ENCODE measurements at regions not wholly inside any gene's neighbourhood (a gene's known extent, or its start where the extent isn't known, plus 50 kb on each side); places are given as distances from the start of the nearest gene placed in this dataset.
"Not testable (repeated sequence)": the region's sequence is repeated elsewhere in the genome, so short reads cannot be mapped to it uniquely, and the experiment has no call there.

- DNase-seq (ENCODE audit: low read depth in 2 of 2) = no peak
These were observed 383.9 kb upstream of the DPH6 start for GRCh38 chr15:35929740-35930444.

GRCh38 chr15:35931799-35932341 is 385.9 kb upstream of the DPH6 start:
- DNase-seq (ENCODE audit: low read depth in 2 of 2) = no peak

- no peak for DNase-seq (ENCODE audit: low read depth in 2 of 2)
These were observed 386.6 kb upstream of the DPH6 start for GRCh38 chr15:35932531-35932930.

DNA sequence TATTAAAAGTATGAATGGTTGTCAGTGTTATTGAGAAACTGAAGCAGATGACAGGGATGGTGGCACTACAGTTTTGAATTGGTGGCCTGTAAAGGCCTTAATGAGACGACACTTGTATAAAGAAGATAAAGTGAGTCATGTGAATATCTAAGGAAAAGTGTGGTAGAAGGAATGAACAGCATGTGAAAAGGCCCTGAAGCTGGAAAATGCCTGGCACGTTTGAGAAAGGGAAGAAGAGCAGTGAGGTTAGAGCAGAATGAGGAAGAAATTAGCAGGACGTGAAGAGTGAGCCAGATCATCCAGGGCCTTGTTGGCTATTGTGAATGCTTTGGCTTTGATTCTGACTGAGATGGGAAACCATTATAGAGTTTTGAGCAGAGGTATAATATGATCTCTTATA is 387.6 kb upstream of the DPH6 start:
- DNase-seq (ENCODE audit: low read depth in 2 of 2) = no peak

DNA sequence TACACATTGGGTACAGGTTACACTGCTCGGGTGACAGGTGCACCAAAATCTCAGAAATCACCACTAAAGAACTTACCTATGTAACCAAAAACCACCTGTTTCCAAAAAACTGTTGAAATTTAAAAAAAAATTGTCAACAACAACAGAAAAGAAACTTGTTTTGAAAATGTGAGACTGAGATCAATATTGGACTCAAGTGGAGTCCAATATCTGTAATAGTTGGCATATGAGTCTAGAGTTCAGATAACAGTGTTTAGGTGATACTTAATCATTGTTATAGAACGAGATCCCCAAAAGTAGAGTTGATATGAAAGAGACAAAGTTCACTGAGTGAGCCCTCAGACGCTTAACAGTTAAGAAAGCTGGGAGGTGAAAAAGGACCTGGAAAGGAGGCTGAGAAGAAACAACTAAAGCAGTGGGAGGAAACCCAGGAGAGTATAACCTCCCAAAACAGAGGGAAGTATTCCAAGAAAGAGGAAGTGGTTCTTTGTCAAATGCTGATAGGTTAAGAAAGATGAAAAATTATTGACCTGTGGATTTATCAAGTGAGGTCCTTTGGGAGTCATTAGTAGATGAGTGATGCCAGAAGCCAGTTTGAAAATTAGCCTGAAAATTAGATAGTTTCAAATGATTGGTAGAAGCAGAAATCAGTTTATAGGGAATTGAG is 388.6 kb upstream of the DPH6 start:
- DNase-seq (ENCODE audit: low read depth in 2 of 2) = no peak

DNA sequence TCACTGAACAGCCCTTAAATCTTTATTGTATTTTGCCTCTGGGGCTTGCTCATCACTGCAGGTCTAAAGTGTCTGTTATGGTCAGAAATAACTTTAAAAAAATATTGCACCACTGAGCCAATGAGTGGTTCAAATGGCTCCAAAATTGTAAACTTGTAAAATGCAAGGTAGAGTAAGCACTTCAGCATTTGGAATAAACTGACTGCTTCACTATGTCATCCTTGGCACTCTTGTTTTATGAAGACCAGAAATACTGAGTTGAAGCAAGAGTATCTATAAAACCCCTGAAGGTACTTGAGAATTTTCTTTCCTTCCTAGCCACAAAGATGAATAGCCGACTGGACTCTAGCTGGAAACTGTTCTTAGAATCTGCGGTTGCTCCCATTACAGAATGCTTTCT is 390.3 kb upstream of the DPH6 start:
- no peak for DNase-seq (ENCODE audit: low read depth in 2 of 2)

- no peak for DNase-seq (ENCODE audit: low read depth in 2 of 2)
These were observed 391.4 kb upstream of the DPH6 start for GRCh38 chr15:35937380-35937779.

DNA sequence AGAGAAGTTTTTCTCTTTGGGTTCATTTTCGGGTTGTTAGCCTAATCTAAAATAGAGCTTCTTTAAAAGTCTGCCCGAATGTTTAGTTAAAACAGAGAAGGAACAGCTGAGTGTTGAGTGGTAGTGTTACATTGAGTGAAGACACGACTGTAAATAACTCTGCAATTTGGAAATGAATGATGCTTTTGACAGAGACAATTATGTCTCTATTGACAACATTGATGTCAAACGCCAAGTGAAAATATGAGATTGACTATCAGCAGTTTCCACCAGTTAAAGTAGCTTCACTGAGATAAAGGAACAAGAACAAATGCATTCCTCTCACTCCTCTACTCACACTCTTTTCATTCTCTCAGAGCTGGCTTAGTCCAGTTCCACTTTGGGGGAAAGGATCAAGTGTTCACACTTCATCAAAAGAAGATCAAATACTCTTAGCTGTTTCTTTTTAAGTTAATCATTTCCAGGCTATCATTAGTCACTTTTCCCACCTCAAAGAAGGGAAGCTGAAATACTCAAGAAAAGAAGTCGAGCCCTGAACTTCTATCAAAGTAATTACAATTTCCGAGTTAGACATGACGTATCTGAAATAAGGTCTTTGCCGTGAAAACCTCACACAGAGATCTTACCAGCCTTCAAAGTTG is 399.1 kb upstream of the DPH6 start:
- DNase-seq (ENCODE audit: low read depth in 2 of 2) = no peak

GRCh38 chr15:35953424-35953823 is 407.5 kb upstream of the DPH6 start:
- DNase-seq (ENCODE audit: low read depth in 2 of 2) = no peak

GRCh38 chr15:35956056-35956455 is 410.1 kb upstream of the DPH6 start:
- no peak for DNase-seq (ENCODE audit: low read depth in 2 of 2)

- no peak for DNase-seq (ENCODE audit: low read depth in 2 of 2)
These were observed 412.1 kb upstream of the DPH6 start for GRCh38 chr15:35958021-35958420.

DNA sequence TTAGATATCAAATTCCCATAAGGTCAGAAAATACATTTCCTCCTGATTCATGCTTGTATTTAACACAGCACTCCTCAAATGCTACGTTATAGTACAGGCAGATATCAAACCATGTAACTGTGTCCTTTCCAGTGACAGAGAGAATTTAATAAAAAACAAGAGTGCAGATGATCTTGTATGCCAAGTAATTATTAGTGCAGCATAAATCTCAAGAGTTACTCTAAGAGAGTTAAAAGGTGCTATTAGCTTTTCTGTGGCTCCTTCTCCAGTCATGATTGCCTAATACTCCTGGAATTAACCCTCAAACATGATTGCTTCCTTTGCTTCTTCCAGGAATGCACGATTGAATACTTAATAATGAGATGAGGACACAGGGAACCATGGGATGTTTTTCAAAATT is 413.0 kb upstream of the DPH6 start:
- DNase-seq (ENCODE audit: low read depth in 2 of 2) = no peak

GRCh38 chr15:35963326-35963725 is 417.4 kb upstream of the DPH6 start:
- DNase-seq (ENCODE audit: low read depth in 2 of 2) = no peak

DNA sequence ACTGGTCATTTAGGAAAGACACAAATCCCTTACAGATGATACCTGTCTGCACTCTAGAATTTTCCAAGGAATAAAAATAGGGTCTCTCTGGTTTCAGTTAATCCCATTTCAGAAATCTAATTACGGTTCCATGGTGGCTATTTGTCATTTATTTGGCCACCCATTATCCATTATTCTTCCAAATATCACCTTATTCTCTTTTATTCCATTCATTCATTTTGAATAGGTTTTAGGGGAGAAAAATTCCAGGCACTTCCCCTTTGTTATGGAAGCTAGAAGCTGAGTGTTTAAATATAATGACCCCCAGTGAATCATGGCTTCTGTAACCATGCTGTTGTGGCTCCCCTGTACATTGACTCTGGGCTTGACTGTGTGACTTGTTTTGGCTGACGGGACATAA is 420.8 kb upstream of the DPH6 start:
- no peak for DNase-seq (ENCODE audit: low read depth in 2 of 2)

- DNase-seq (ENCODE audit: low read depth in 2 of 2) = not testable (repeated sequence)
These were observed 422.0 kb upstream of the DPH6 start for GRCh38 chr15:35967968-35968367.

DNA sequence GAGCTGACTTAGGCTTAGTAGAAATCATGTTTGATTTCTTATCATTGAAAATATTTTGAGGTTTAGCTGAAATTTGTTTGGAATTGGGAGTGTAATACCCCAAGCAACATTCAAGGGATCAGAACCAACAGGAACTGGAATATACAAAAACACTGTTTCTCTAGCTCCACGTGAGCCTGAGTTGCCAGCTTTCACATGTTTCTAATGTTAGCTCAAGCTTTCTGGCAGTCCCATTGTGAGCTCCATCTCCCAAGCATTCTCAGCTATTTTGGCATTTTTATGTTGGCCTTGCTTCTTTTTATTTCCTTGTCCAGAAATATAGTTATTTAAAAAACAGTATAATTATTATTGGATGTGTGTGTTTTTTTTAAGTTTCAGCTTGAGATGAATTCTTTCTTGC is 427.1 kb upstream of the DPH6 start:
- DNase-seq (ENCODE audit: low read depth in 2 of 2) = no peak

DNA sequence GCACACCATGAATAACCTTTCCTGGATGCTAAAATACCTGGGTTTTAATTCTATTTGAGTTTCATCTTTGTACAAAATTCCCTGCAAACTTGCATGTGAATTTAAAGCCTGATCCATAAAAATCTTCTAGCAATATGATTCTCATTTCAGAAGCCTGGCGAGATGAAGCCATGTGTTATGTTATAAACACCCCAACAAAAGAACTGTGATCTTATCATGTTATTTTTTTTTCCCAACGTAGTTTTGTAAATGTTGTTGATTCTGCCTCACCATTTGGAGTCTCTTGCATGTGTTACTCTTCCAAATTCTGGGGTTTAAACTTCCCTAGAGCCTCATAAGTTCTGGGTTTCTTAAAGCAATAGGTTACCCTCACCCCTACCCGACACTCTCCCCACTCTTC is 428.1 kb upstream of the DPH6 start:
- DNase-seq (ENCODE audit: low read depth in 2 of 2) = no peak

GRCh38 chr15:35975941-35976340 is 430.0 kb upstream of the DPH6 start:
- no peak for DNase-seq (ENCODE audit: low read depth in 2 of 2)

DNA sequence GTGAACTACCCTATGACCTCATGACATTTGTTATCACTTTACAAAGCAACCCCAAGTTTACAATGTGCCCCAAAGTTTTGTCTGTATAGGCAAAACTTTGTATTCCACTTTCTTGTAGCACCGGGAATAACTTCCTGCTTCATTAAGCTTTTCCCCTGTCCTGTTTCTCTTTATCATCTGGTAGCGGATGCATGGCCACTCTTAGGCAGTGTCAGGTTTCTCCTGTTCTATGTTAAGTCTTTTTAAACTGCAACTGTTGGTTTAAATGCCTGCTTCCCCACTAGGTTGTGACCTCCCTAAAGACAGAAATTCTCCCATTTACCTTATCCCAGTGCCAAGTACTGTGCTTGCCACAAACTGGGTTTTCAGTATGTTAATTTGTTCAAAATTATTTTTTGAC is 433.6 kb upstream of the DPH6 start:
- no peak for DNase-seq (ENCODE audit: low read depth in 2 of 2)

GRCh38 chr15:35980719-35981118 is 434.8 kb upstream of the DPH6 start:
- DNase-seq (ENCODE audit: low read depth in 2 of 2) = no peak

- no peak for DNase-seq (ENCODE audit: low read depth in 2 of 2)
These were observed 440.3 kb upstream of the DPH6 start for GRCh38 chr15:35986191-35986721.

GRCh38 chr15:35987056-35987455 is 441.1 kb upstream of the DPH6 start:
- DNase-seq (ENCODE audit: low read depth in 2 of 2) = no peak

GRCh38 chr15:35991386-35991785 is 445.4 kb upstream of the DPH6 start:
- DNase-seq (ENCODE audit: low read depth in 2 of 2) = no peak
